Cardiac muscle cell (in vitro differentiated cells and primary cell): ENCODE measurements at regions not wholly inside any gene's neighbourhood (a gene's known extent, or its start where the extent isn't known, plus 50 kb on each side); places are given as distances from the start of the nearest gene placed in this dataset.

Experiments
- DNase-seq, 2 donors: peaks; one replicate each; pipeline versions ENCODE4 v3.0.0 to v3.0.0-alpha.2; 2010 to 2017; ENCODE audit warnings: low read depth in 1 of 2, low spot score in 1 of 2
- H3K27ac ChIP-seq: fragments of 200-600 bp; sonication (generic); 2 replicates; pipeline ENCODE4 v1.5.1; 2016
- H3K27me3 ChIP-seq: fragments of 200-600 bp; sonication (generic); 2 replicates; pipeline ENCODE4 v1.6.0; 2016; ENCODE audit warnings: control low read depth
- H3K36me3 ChIP-seq: fragments of 200-600 bp; sonication (generic); 2 replicates; pipeline ENCODE4 v1.5.1; 2016; ENCODE audit warnings: control low read depth
- H3K4me1 ChIP-seq: fragments of 200-600 bp; sonication (generic); 2 replicates; pipeline ENCODE4 v1.8.1; 2017; ENCODE audit warnings: low read depth, mild to moderate bottlenecking, mixed run types
- H3K4me3 ChIP-seq: fragments of 200-600 bp; sonication (generic); 2 replicates; pipeline ENCODE4 v1.5.1; 2016; ENCODE audit warnings: mild to moderate bottlenecking
- H3K9me3 ChIP-seq: fragments of 200-600 bp; sonication (generic); 2 replicates; pipeline ENCODE4 v1.5.1; 2017; ENCODE audit warnings: low read depth, mild to moderate bottlenecking, control low read depth
- CTCF ChIP-seq: IDR thresholded peaks from 2 replicates; pipeline ENCODE4 v1.5.1; 2012; ENCODE audit warnings: low read depth, mild to moderate bottlenecking, low read length

- Histone ChIP-seq H3K27ac (no peak overlapping the region), H3K27me3 (no peaks in the 10 kb centered on the region), H3K4me3 (no peak overlapping the region), H3K4me1 (no peaks in the 10 kb centered on the region), H3K9me3 (no peaks in the 10 kb centered on the region), H3K36me3 (no peaks in the 10 kb centered on the region)
- TF ChIP-seq CTCF: no peak
- DNase-seq: no peak
These were observed 316.7 kb upstream of the AGTR1 start for GRCh38 chr3:148381051-148381450.

- H3K27ac ChIP-seq: no peak overlapping the region
These were observed 307.8 kb upstream of the AGTR1 start for GRCh38 chr3:148389916-148390315.

GRCh38 chr3:148395821-148396220, 301.9 kb upstream of the AGTR1 start:
- no peaks in the 10 kb centered on the region for H3K36me3 ChIP-seq
- no peak for TF ChIP-seq CTCF
- H3K9me3 ChIP-seq: no peaks in the 10 kb centered on the region
- H3K4me1 ChIP-seq: no peaks in the 10 kb centered on the region
- H3K27ac ChIP-seq: no peak overlapping the region
- H3K27me3 ChIP-seq: no peaks in the 10 kb centered on the region
- no peak for DNase-seq
- no peak overlapping the region for H3K4me3 ChIP-seq

More at GRCh38 chr3:148389916-148390315, 307.8 kb upstream of the AGTR1 start:
- no peak for DNase-seq
- Histone ChIP-seq H3K9me3 (no peaks in the 10 kb centered on the region), H3K27me3 (no peaks in the 10 kb centered on the region), H3K36me3 (no peaks in the 10 kb centered on the region), H3K4me3 (no peak overlapping the region), H3K4me1 (no peaks in the 10 kb centered on the region)
- TF ChIP-seq CTCF: no peak

- H3K4me3 ChIP-seq: no peak overlapping the region
These were observed 296.9 kb upstream of the AGTR1 start for GRCh38 chr3:148400754-148401153.

GRCh38 chr3:148408667-148409066, 289.0 kb upstream of the AGTR1 start:
- no peaks in the 10 kb centered on the region for H3K4me1 ChIP-seq
- H3K4me3 ChIP-seq: no peak overlapping the region
- H3K9me3 ChIP-seq: no peaks in the 10 kb centered on the region
- no peak overlapping the region for H3K27ac ChIP-seq
- DNase-seq: no peak
- H3K36me3 ChIP-seq: no peaks in the 10 kb centered on the region
- no peaks in the 10 kb centered on the region for H3K27me3 ChIP-seq
- no peak for TF ChIP-seq CTCF

More at GRCh38 chr3:148400754-148401153, 296.9 kb upstream of the AGTR1 start:
- no peaks in the 10 kb centered on the region for H3K36me3 ChIP-seq
- H3K4me1 ChIP-seq: no peaks in the 10 kb centered on the region
- no peaks in the 10 kb centered on the region for H3K9me3 ChIP-seq
- H3K27me3 ChIP-seq: no peaks in the 10 kb centered on the region
- DNase-seq: peak in 1 of 2 donors; percentile 5
- no peak for TF ChIP-seq CTCF
- H3K27ac ChIP-seq: no peak overlapping the region

- Histone ChIP-seq H3K4me3 (no peak overlapping the region), H3K27me3 (no peaks in the 10 kb centered on the region), H3K9me3 (no peaks in the 10 kb centered on the region), H3K36me3 (no peaks in the 10 kb centered on the region), H3K4me1 (no peaks in the 10 kb centered on the region), H3K27ac (no peak overlapping the region)
- DNase-seq: no peak
- no peak for TF ChIP-seq CTCF
These were observed 277.5 kb upstream of the AGTR1 start for GRCh38 chr3:148420242-148420641.
